Tibial nerve (tissue), 4 donors: ENCODE measurements at regions not wholly inside any gene's neighbourhood (a gene's known extent, or its start where the extent isn't known, plus 50 kb on each side); places are given as distances from the start of the nearest gene placed in this dataset.

ENCODE experiments used
- DNase-seq, 2 donors: peaks; one replicate each; pipeline ENCODE4 v3.0.0-alpha.2; 2019; ENCODE audit warnings: low spot score in 2 of 2
- H3K27ac ChIP-seq, 4 donors: fragments of 200-600 bp; sonication (generic) in 3 of 4; one replicate each; pipeline ENCODE4 v1.5.1; 2017 to 2019; ENCODE audit warnings: mild to moderate bottlenecking in 1 of 4
- H3K27me3 ChIP-seq, 2 donors: fragments of 200-600 bp; sonication (generic) in 1 of 2; one replicate each; pipeline versions ENCODE4 v1.5.1 to v1.6.0; 2017 to 2019
- H3K36me3 ChIP-seq, 3 donors: fragments of 200-600 bp; sonication (generic); one replicate each; pipeline ENCODE4 v1.5.1; 2018 to 2019
- H3K4me1 ChIP-seq, 4 donors: fragments of 200-600 bp; sonication (generic) in 3 of 4; one replicate each; pipeline ENCODE4 v1.5.1; 2017 to 2019
- H3K4me3 ChIP-seq, 4 donors: fragments of 200-600 bp; sonication (generic) in 3 of 4; one replicate each; pipeline ENCODE4 v1.5.1; 2017 to 2019; ENCODE audit warnings: mild to moderate bottlenecking in 1 of 4, moderate library complexity in 1 of 4
- H3K9me3 ChIP-seq, 4 donors: fragments of 200-600 bp; sonication (generic) in 3 of 4; one replicate each; pipeline ENCODE4 v1.5.1; 2017 to 2019
- CTCF ChIP-seq, 5 experiments: fragments of 200-600 bp in 3 of 5; fragments of 450-650 bp in 2 of 5; sonication (generic) in 3 of 5; IDR thresholded peaks; one replicate each; pipeline ENCODE4 v1.5.1; 2016 to 2019; ENCODE audit warnings: antibody characterized with exemption in 5 of 5, mild to moderate bottlenecking in 3 of 5, moderate library complexity in 2 of 5
- EP300 ChIP-seq, 2 donors: sonication (generic); formaldehyde crosslinking; IDR thresholded peaks; one replicate each; pipeline ENCODE4 v1.6.1; 2017; ENCODE audit warnings: antibody characterized with exemption in 2 of 2, mild to moderate bottlenecking in 1 of 2
- POLR2A ChIP-seq, 2 donors: fragments of 450-650 bp; IDR thresholded peaks; one replicate each; pipeline ENCODE4 v1.6.1; 2017; ENCODE audit warnings: antibody characterized with exemption in 2 of 2, mild to moderate bottlenecking in 2 of 2, moderate library complexity in 2 of 2
- WGBS, 2 donors: methylation state at CpG; one replicate each; pipeline ENCODE4 v1.1.5; 2018; 5-methylcytosine and 5-hydroxymethylcytosine counted together

- DNase-seq: no peak
- Histone ChIP-seq H3K9me3 (no peaks in the 10 kb centered on the region), H3K4me3 (no peak overlapping the region), H3K27me3 (no peaks in the 10 kb centered on the region), H3K4me1 (no peaks in the 10 kb centered on the region), H3K27ac (no peak overlapping the region), H3K36me3 (no peaks in the 10 kb centered on the region)
- 93 to 98% methylated on average over 1 of the region's 1 CpG for WGBS, 2 donors
- TF ChIP-seq POLR2A (IDR thresholded peaks at IDR 0.05) (no peak), EP300 (IDR thresholded peaks at IDR 0.05) (no peak), CTCF (IDR thresholded peaks at IDR 0.05) (no peak)
Observed at GRCh38 chr7:67475293-67475692, 478.7 kb downstream of the TYW1 start.

GRCh38 chr7:67478066-67478465, 481.4 kb downstream of the TYW1 start:
- H3K4me3 ChIP-seq: no peak overlapping the region
- TF ChIP-seq EP300 (IDR thresholded peaks at IDR 0.05) (no peak), CTCF (IDR thresholded peaks at IDR 0.05) (no peak), POLR2A (IDR thresholded peaks at IDR 0.05) (no peak)
- H3K9me3 ChIP-seq: no peaks in the 10 kb centered on the region
- H3K27me3 ChIP-seq: no peaks in the 10 kb centered on the region
- H3K4me1 ChIP-seq: no peaks in the 10 kb centered on the region
- H3K27ac ChIP-seq: no peak overlapping the region
- no peak for DNase-seq
- H3K36me3 ChIP-seq: no peaks in the 10 kb centered on the region
- 74 to 78% methylated on average over 6 of the region's 6 CpGs for WGBS, 2 donors

GRCh38 chr7:67484244-67484751, 487.7 kb downstream of the TYW1 start:
- DNase-seq: peak; percentile 23 to 49

GRCh38 chr7:67486401-67486800, 489.8 kb downstream of the TYW1 start:
- 70 to 74% methylated on average over 3 of the region's 3 CpGs for whole genome bisulfite sequencing, 2 donors
- TF ChIP-seq EP300 (IDR thresholded peaks at IDR 0.05): no peak
- no peak for TF ChIP-seq CTCF (IDR thresholded peaks at IDR 0.05)
- no peak for TF ChIP-seq POLR2A (IDR thresholded peaks at IDR 0.05)
- no peaks in the 10 kb centered on the region for H3K36me3 ChIP-seq

More at GRCh38 chr7:67484244-67484751, 487.7 kb downstream of the TYW1 start:
- H3K4me1 ChIP-seq: peaks cover 0 to 15% (median 0%) of the 10 kb centered on the region in 4 donors
- WGBS, 2 donors: 1 to 2% methylated on average over 13 of the region's 13 CpGs
- no peak overlapping the region for H3K27ac ChIP-seq
- no peaks in the 10 kb centered on the region for H3K36me3 ChIP-seq
- H3K9me3 ChIP-seq: no peaks in the 10 kb centered on the region
- peak in 4 of 5 experiments; percentile 38 to 61 (median 50) for TF ChIP-seq CTCF (IDR thresholded peaks at IDR 0.05)
- TF ChIP-seq POLR2A (IDR thresholded peaks at IDR 0.05): no peak
- H3K4me3 ChIP-seq: peak overlapping the region in 1 of 4 donors; percentile 20
- no peaks in the 10 kb centered on the region for H3K27me3 ChIP-seq

GRCh38 chr7:67487316-67487715, 490.7 kb downstream of the TYW1 start:
- no peak for DNase-seq
- 76 to 77% methylated on average over 7 of the region's 7 CpGs for WGBS, 2 donors
- Histone ChIP-seq H3K27ac (no peak overlapping the region), H3K9me3 (peaks cover 0 to 9% (median 0%) of the 10 kb centered on the region in 4 donors), H3K27me3 (no peaks in the 10 kb centered on the region), H3K4me1 (peaks cover 0 to 15% (median 0%) of the 10 kb centered on the region in 4 donors), H3K36me3 (no peaks in the 10 kb centered on the region), H3K4me3 (no peak overlapping the region)
- TF ChIP-seq CTCF (IDR thresholded peaks at IDR 0.05) (no peak), EP300 (IDR thresholded peaks at IDR 0.05) (no peak), POLR2A (IDR thresholded peaks at IDR 0.05) (no peak)

More at GRCh38 chr7:67486401-67486800, 489.8 kb downstream of the TYW1 start:
- DNase-seq: no peak
- no peaks in the 10 kb centered on the region for H3K27me3 ChIP-seq
- peaks cover 0 to 15% (median 0%) of the 10 kb centered on the region in 4 donors for H3K4me1 ChIP-seq
- no peak overlapping the region for H3K27ac ChIP-seq
- no peak overlapping the region for H3K4me3 ChIP-seq
- peaks cover 0 to 4% (median 0%) of the 10 kb centered on the region in 4 donors for H3K9me3 ChIP-seq
